ENCODE measurements at regions not wholly inside any gene's neighbourhood (a gene's known extent, or its start where the extent isn't known, plus 50 kb on each side); places are given as distances from the start of the nearest gene placed in this dataset.
"Not testable (repeated sequence)": the region's sequence is repeated elsewhere in the genome, so short reads cannot be mapped to it uniquely, and the experiment has no call there.

- no peak for DNase-seq
Measured at GRCh38 chr2:57443973-57444521, 602.6 kb upstream of the VRK2 start.

GRCh38 chr2:57444752-57445430, 601.7 kb upstream of the VRK2 start:
- no peak for DNase-seq

- DNase-seq: no peak
Measured at GRCh38 chr2:57448816-57449215, 597.8 kb upstream of the VRK2 start.

- no peak for DNase-seq
Measured at GRCh38 chr2:57450170-57450569, 596.4 kb upstream of the VRK2 start.

GRCh38 chr2:57452634-57453033, 594.0 kb upstream of the VRK2 start:
- no peak for DNase-seq

- no peak for DNase-seq
Measured at GRCh38 chr2:57453945-57454344, 592.7 kb upstream of the VRK2 start.

- no peak for DNase-seq
Measured at GRCh38 chr2:57460396-57461276, 586.0 kb upstream of the VRK2 start.

GRCh38 chr2:57461624-57462023, 585.0 kb upstream of the VRK2 start:
- DNase-seq: no peak

GRCh38 chr2:57465067-57465466, 581.5 kb upstream of the VRK2 start:
- no peak for DNase-seq

- no peak for DNase-seq
Measured at GRCh38 chr2:57465967-57466366, 580.6 kb upstream of the VRK2 start.

GRCh38 chr2:57475391-57475790, 571.2 kb upstream of the VRK2 start:
- DNase-seq: no peak

- DNase-seq: no peak
Measured at GRCh38 chr2:57479981-57480380, 566.6 kb upstream of the VRK2 start.

- DNase-seq: no peak
Measured at GRCh38 chr2:57488061-57488460, 558.5 kb upstream of the VRK2 start.

GRCh38 chr2:57490741-57491140, 555.9 kb upstream of the VRK2 start:
- DNase-seq: no peak

- DNase-seq: no peak
Measured at GRCh38 chr2:57491213-57491612, 555.4 kb upstream of the VRK2 start.

GRCh38 chr2:57493966-57494365, 552.6 kb upstream of the VRK2 start:
- DNase-seq: not testable (repeated sequence)

- peak; percentile 20 for DNase-seq
Measured at GRCh38 chr2:57497489-57498096, 549.0 kb upstream of the VRK2 start.

GRCh38 chr2:57504787-57505186, 541.8 kb upstream of the VRK2 start:
- DNase-seq: no peak

- no peak for DNase-seq
Measured at GRCh38 chr2:57509189-57509588, 537.4 kb upstream of the VRK2 start.

GRCh38 chr2:57510704-57511103, 535.9 kb upstream of the VRK2 start:
- DNase-seq: no peak

GRCh38 chr2:57515366-57515765, 531.2 kb upstream of the VRK2 start:
- DNase-seq: no peak

GRCh38 chr2:57516698-57517340, 529.8 kb upstream of the VRK2 start:
- no peak for DNase-seq

- no peak for DNase-seq
Measured at GRCh38 chr2:57523304-57523703, 523.3 kb upstream of the VRK2 start.
